Stomach (tissue), 4 donors: ENCODE measurements at regions not wholly inside any gene's neighbourhood (a gene's known extent, or its start where the extent isn't known, plus 50 kb on each side); places are given as distances from the start of the nearest gene placed in this dataset.

Source experiments
- POLR2AphosphoS5 ChIP-seq, 3 donors: sonication (generic); formaldehyde crosslinking; IDR thresholded peaks; one replicate each; pipeline ENCODE4 v1.6.1; 2016; ENCODE audit warnings: antibody characterized with exemption in 3 of 3
- TF ChIP-seq, protein P1 (sequence below), 7 experiments: fragments of 450-650 bp in 4 of 7; fragments of 200-600 bp in 3 of 7; sonication (generic) in 3 of 7; IDR thresholded peaks; one replicate each; pipeline ENCODE4 v1.5.1; 2016 to 2019; ENCODE audit warnings: antibody characterized with exemption in 7 of 7, control low read depth in 2 of 7, mild to moderate bottlenecking in 1 of 7

DNA sequence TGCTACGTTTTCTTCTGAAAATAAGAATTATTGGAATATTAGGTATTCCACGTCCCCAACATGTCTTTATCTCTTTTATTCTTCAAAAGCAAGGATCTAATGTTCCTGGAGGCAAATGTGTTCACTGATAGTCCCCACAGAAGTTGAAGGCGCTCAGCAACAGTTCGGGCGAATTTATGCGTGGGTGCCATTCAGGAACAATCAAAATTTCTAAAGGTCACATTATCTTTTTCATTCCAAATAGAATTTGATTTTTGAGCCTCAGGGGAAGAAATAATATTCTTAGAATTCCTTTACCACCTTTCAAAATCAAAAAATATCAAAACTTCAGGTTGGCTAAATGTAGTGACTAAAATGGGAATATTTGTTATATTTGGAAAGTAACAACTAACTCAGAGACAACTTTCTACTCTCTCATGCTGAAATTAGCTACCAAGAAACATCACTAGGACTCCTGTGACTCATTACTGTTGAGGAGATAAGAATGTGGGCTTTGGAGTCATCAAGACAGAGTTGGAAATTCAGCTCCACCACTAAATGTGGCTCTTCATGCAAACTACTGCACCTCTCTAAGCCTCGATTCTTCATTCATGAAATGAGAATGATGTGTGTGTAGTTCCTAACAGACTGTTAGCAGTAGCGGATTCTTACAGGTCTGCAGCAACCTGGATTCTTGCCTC is 72.3 kb upstream of the KIT start:
- TF ChIP-seq, protein P1, sequence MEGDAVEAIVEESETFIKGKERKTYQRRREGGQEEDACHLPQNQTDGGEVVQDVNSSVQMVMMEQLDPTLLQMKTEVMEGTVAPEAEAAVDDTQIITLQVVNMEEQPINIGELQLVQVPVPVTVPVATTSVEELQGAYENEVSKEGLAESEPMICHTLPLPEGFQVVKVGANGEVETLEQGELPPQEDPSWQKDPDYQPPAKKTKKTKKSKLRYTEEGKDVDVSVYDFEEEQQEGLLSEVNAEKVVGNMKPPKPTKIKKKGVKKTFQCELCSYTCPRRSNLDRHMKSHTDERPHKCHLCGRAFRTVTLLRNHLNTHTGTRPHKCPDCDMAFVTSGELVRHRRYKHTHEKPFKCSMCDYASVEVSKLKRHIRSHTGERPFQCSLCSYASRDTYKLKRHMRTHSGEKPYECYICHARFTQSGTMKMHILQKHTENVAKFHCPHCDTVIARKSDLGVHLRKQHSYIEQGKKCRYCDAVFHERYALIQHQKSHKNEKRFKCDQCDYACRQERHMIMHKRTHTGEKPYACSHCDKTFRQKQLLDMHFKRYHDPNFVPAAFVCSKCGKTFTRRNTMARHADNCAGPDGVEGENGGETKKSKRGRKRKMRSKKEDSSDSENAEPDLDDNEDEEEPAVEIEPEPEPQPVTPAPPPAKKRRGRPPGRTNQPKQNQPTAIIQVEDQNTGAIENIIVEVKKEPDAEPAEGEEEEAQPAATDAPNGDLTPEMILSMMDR (IDR thresholded peaks at IDR 0.05): no peak
- TF ChIP-seq POLR2AphosphoS5 (IDR thresholded peaks at IDR 0.05): no peak
